ENCODE measurements at regions not wholly inside any gene's neighbourhood (a gene's known extent, or its start where the extent isn't known, plus 50 kb on each side); places are given as distances from the start of the nearest gene placed in this dataset.

GRCh38 chr2:199527071-199527470 is 69.3 kb upstream of the SATB2 start:
- TF ChIP-seq POLR2AphosphoS5 (IDR thresholded peaks at IDR 0.05; ENCODE audit: low read depth, low read length), result no peak
- TF ChIP-seq POLR2A (IDR thresholded peaks at IDR 0.05; ENCODE audit: low read depth, low read length), result no peak
